ENCODE measurements at regions not wholly inside any gene's neighbourhood (a gene's known extent, or its start where the extent isn't known, plus 50 kb on each side); places are given as distances from the start of the nearest gene placed in this dataset.

DNA sequence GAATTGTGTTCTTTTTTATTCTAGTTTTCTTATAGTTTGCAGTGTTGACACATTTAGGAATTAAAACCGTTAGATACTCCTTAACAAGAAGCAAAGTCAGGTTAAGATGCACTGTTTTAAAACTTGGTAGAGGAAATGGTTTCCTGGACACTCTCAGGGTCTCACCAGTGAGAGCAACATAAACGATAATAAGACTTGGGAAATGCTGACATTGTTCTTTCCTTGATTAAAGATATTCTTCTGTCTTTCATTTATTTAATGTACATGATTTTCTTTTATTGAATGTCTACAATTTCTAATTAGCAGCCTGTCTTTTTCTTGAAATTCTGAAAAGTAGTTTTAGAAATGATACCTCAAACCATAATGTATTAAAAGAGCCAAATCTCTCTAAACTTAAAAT lies 707.9 kb upstream of the CHD1 start:
- H3K9me3 ChIP-seq, result no peaks in the 10 kb centered on the region
- WGBS, 2 donors, result 59 to 61% methylated on average over 2 of the region's 2 CpGs
- no peak overlapping the region for H3K27ac ChIP-seq
- H3K36me3 ChIP-seq, result no peaks in the 10 kb centered on the region
- intact Hi-C loops (cut with DNase I), result no loop called here
- no peak for TF ChIP-seq POLR2A (IDR thresholded peaks at IDR 0.05)
- TF ChIP-seq, protein P1, sequence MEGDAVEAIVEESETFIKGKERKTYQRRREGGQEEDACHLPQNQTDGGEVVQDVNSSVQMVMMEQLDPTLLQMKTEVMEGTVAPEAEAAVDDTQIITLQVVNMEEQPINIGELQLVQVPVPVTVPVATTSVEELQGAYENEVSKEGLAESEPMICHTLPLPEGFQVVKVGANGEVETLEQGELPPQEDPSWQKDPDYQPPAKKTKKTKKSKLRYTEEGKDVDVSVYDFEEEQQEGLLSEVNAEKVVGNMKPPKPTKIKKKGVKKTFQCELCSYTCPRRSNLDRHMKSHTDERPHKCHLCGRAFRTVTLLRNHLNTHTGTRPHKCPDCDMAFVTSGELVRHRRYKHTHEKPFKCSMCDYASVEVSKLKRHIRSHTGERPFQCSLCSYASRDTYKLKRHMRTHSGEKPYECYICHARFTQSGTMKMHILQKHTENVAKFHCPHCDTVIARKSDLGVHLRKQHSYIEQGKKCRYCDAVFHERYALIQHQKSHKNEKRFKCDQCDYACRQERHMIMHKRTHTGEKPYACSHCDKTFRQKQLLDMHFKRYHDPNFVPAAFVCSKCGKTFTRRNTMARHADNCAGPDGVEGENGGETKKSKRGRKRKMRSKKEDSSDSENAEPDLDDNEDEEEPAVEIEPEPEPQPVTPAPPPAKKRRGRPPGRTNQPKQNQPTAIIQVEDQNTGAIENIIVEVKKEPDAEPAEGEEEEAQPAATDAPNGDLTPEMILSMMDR (IDR thresholded peaks at IDR 0.05), result no peak
- H3K4me1 ChIP-seq, result no peaks in the 10 kb centered on the region
- no peaks in the 10 kb centered on the region for H3K27me3 ChIP-seq
- no peak for DNase-seq
- H3K4me3 ChIP-seq, result no peak overlapping the region

DNA sequence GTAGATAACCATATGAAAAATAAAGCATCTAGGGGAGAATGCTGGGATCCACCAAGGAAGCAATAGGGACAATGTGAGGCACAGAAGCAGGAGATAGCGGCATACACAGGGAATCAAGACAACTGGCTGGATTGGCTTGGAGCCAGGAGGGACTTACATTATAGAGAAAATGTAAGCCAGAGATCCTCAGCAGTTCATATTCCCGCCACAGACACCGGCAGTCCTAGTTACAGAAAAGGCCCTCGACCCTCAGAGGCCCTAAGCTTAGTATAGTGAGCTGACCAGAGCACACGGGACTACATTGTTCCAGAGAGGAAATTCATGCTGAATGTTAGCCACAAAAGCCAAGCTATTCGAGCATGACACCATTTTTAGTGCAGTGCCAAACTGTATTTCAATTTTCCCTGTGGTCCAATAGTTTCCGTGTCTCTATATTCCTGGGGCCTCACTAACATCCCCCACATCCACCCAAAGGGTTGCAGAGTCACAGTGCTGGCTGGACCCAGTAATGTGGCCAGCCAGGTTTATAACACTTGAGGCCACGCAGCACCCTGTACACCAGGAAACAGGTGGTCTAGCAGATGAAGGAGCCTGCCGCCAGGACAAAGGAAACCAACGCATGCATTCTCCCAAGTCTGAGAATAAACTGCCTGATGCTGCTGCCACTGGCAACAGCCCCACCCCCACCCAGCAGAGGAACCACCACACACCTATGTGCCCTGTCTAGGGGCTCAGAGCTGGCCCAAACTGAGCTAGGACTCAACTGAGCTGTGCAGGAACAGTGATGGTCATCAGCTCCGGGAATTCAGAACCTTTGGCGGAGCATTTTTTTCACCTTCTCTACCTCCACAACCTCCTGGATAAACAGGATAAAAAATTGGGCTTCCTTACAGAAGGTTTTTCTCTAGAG lies 693.2 kb upstream of the CHD1 start:
- WGBS, 2 donors, result 64 to 67% methylated on average over 11 to 12 of the region's 12 CpGs
- no peaks in the 10 kb centered on the region for H3K27me3 ChIP-seq
- peaks cover 0 to 1% (median 0%) of the 10 kb centered on the region in 3 donors for H3K9me3 ChIP-seq
- H3K36me3 ChIP-seq, result no peaks in the 10 kb centered on the region
- no peak overlapping the region for H3K27ac ChIP-seq
- no peak overlapping the region for H3K4me3 ChIP-seq
- H3K4me1 ChIP-seq, result no peaks in the 10 kb centered on the region
- intact Hi-C loops (cut with DNase I), result no loop called here
- no peak for TF ChIP-seq POLR2A (IDR thresholded peaks at IDR 0.05)
- TF ChIP-seq, protein P1 (IDR thresholded peaks at IDR 0.05), result no peak
- DNase-seq, result no peak

DNA sequence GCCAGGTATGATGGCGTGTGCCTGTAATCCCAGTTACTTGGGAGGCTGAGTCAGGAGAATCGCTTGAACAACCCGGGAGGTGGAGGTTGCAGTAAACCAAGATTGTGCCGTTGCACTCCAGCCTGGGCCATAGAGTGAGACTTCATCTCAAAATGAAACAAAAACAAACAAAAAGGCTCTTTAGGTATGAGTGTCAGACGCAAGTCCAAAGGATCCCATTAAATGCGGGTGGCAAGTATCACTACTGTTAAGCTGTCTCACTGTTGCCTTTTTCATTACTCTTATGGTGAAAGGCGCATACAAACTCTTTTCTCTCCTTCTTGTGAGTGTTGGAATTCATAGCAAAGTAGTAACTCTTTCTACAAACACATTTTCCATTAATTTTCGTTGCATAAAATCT lies 688.5 kb upstream of the CHD1 start:
- intact Hi-C loops (cut with DNase I), result no loop called here
- H3K36me3 ChIP-seq, result no peaks in the 10 kb centered on the region
- no peak overlapping the region for H3K27ac ChIP-seq
- H3K27me3 ChIP-seq, result no peaks in the 10 kb centered on the region
- no peak overlapping the region for H3K4me3 ChIP-seq
- no peaks in the 10 kb centered on the region for H3K4me1 ChIP-seq
- WGBS, 2 donors, result 79 to 85% methylated on average over 8 of the region's 8 CpGs
- no peak for DNase-seq
- H3K9me3 ChIP-seq, result no peaks in the 10 kb centered on the region
- TF ChIP-seq, protein P1 (IDR thresholded peaks at IDR 0.05), result no peak

DNA sequence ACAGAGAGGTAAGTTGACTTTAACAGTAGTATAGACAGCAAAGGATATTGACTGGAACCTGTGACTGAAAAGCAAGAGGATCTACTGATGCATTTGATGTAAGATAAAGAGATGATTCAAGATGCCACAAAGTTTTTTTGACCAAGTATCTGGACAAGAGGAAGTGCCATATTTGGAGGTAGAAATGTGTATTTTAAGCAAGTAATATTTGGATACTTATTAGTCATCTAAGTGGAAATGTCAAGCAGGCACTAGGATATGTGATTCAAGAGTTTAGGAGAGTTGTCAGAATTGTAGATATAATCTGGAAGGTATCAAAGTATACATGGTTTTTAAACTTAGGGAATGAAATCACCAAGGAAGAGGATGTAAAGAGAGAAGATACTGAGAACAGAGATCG lies 686.1 kb upstream of the CHD1 start:
- Histone ChIP-seq H3K27ac (no peak overlapping the region), H3K27me3 (no peaks in the 10 kb centered on the region), H3K4me3 (no peak overlapping the region), H3K36me3 (no peaks in the 10 kb centered on the region), H3K4me1 (no peaks in the 10 kb centered on the region), H3K9me3 (no peaks in the 10 kb centered on the region)
- intact Hi-C loops (cut with DNase I), result no loop called here
- no peak for DNase-seq
- TF ChIP-seq, protein P1 (IDR thresholded peaks at IDR 0.05), result no peak
- TF ChIP-seq POLR2A (IDR thresholded peaks at IDR 0.05), result no peak
- WGBS, 2 donors, result 62 to 72% methylated on average over 1 of the region's 1 CpG

DNA sequence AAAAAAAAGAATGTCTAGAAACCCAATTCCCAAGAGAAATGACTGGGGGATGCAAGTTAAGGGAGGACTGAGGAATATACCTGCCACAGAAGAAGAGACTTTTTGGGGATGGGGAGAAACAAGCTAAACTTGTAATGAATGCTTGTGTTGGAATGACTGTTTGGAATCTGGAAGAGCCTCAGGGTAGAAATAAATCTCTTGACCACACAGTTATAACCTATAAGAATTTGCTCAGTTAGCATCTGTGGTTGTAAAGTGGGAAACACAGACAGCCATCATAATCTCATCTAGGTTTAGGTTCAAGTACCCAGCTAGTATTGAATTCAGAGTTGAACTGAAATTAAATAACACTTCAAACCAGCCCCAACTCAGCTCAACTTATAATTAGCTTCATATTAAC lies 678.3 kb upstream of the CHD1 start:
- H3K4me3 ChIP-seq, result no peak overlapping the region
- H3K4me1 ChIP-seq, result no peaks in the 10 kb centered on the region
- intact Hi-C loops (cut with DNase I), result no loop called here
- H3K27ac ChIP-seq, result no peak overlapping the region
- DNase-seq, result no peak
- H3K27me3 ChIP-seq, result no peaks in the 10 kb centered on the region
- TF ChIP-seq, protein P1 (IDR thresholded peaks at IDR 0.05), result no peak
- TF ChIP-seq POLR2A (IDR thresholded peaks at IDR 0.05), result no peak
- H3K9me3 ChIP-seq, result no peaks in the 10 kb centered on the region
- H3K36me3 ChIP-seq, result no peaks in the 10 kb centered on the region

Measured in esophagus squamous epithelium (tissue), 5 donors.